KMS-11 (cell line): ENCODE measurements at regions not wholly inside any gene's neighbourhood (a gene's known extent, or its start where the extent isn't known, plus 50 kb on each side); places are given as distances from the start of the nearest gene placed in this dataset.

Source experiments
- H2AFZ ChIP-seq: fragments of 200-600 bp; sonication (generic); 2 replicates; pipeline ENCODE4 v1.6.1; 2016; ENCODE audit warnings: antibody characterized with exemption, mixed run types, low read depth
- H3K27ac ChIP-seq: fragments of 200-600 bp; sonication (generic); 2 replicates; pipeline ENCODE4 v1.6.1; 2016; ENCODE audit warnings: mild to moderate bottlenecking, mixed run types
- H3K27me3 ChIP-seq: fragments of 200-600 bp; sonication (generic); 2 replicates; pipeline ENCODE4 v1.6.1; 2017; ENCODE audit warnings: mild to moderate bottlenecking, low read depth, mixed run types, moderate library complexity; ENCODE audit not compliant: insufficient read depth
- H3K36me3 ChIP-seq: fragments of 200-600 bp; sonication (generic); 2 replicates; pipeline ENCODE4 v1.6.1; 2017; ENCODE audit warnings: mild to moderate bottlenecking, mixed run types; ENCODE audit not compliant: insufficient read depth
- H3K4me1 ChIP-seq: fragments of 200-600 bp; sonication (generic); 2 replicates; pipeline ENCODE4 v1.6.1; 2016; ENCODE audit warnings: mild to moderate bottlenecking, low read depth, mixed run types; ENCODE audit not compliant: poor library complexity, severe bottlenecking
- H3K4me2 ChIP-seq: fragments of 200-600 bp; sonication (generic); 2 replicates; pipeline ENCODE4 v1.7.0; 2016; ENCODE audit warnings: mild to moderate bottlenecking, mixed run types
- H3K4me3 ChIP-seq: fragments of 200-600 bp; sonication (generic); IDR thresholded peaks from 2 replicates; pipeline ENCODE4 v1.6.1; 2017; ENCODE audit warnings: low read depth, low read length, mixed read lengths; ENCODE audit not compliant: insufficient read depth
- H3K79me2 ChIP-seq: fragments of 200-600 bp; sonication (generic); 2 replicates; pipeline ENCODE4 v1.6.1; 2016; ENCODE audit warnings: low read depth, mixed run types; ENCODE audit not compliant: insufficient read depth
- H3K9ac ChIP-seq: fragments of 200-600 bp; sonication (generic); 2 replicates; pipeline ENCODE4 v1.6.1; 2016; ENCODE audit warnings: mild to moderate bottlenecking, mixed run types
- H4K20me1 ChIP-seq: fragments of 200-600 bp; sonication (generic); 2 replicates; pipeline ENCODE4 v1.6.1; 2016; ENCODE audit warnings: mild to moderate bottlenecking, mixed run types; ENCODE audit not compliant: insufficient read depth
- CTCF ChIP-seq: fragments of 200-600 bp; sonication (generic); conservative IDR thresholded peaks from 2 replicates; pipeline ENCODE4 v1.6.1; 2017; ENCODE audit warnings: low read depth, mild to moderate bottlenecking, antibody characterized with exemption, low read length, moderate library complexity, mixed read lengths

GRCh38 chr2:56084111-56084901 is 99.5 kb upstream of the CCDC85A start:
- Histone ChIP-seq H3K4me1 (no peaks in the 10 kb centered on the region), H3K79me2 (no peaks in the 10 kb centered on the region), H3K27ac (no peak overlapping the region), H3K4me3 (no peak overlapping the region), H3K27me3 (no peaks in the 10 kb centered on the region), H3K9ac (no peak overlapping the region), H3K36me3 (no peaks in the 10 kb centered on the region), H3K4me2 (no peak overlapping the region), H4K20me1 (no peaks in the 10 kb centered on the region), H2AFZ (no peak overlapping the region)
- TF ChIP-seq CTCF, result no peak

GRCh38 chr2:56086336-56086735 is 97.5 kb upstream of the CCDC85A start:
- H3K27me3 ChIP-seq, result no peaks in the 10 kb centered on the region
- no peak overlapping the region for H3K9ac ChIP-seq
- H2AFZ ChIP-seq, result no peak overlapping the region
- TF ChIP-seq CTCF, result no peak
- no peak overlapping the region for H3K27ac ChIP-seq
- no peaks in the 10 kb centered on the region for H3K79me2 ChIP-seq
- no peak overlapping the region for H3K4me3 ChIP-seq
- H3K4me1 ChIP-seq, result no peaks in the 10 kb centered on the region
- H3K36me3 ChIP-seq, result no peaks in the 10 kb centered on the region
- no peaks in the 10 kb centered on the region for H4K20me1 ChIP-seq
- H3K4me2 ChIP-seq, result no peak overlapping the region

GRCh38 chr2:56088411-56088810 is 95.4 kb upstream of the CCDC85A start:
- H4K20me1 ChIP-seq, result no peaks in the 10 kb centered on the region
- no peak overlapping the region for H3K4me2 ChIP-seq
- no peak for TF ChIP-seq CTCF
- H3K4me1 ChIP-seq, result no peaks in the 10 kb centered on the region
- no peaks in the 10 kb centered on the region for H3K36me3 ChIP-seq
- H3K4me3 ChIP-seq, result no peak overlapping the region
- H3K9ac ChIP-seq, result no peak overlapping the region
- H3K27me3 ChIP-seq, result no peaks in the 10 kb centered on the region
- no peak overlapping the region for H3K27ac ChIP-seq
- no peak overlapping the region for H2AFZ ChIP-seq
- H3K79me2 ChIP-seq, result no peaks in the 10 kb centered on the region

GRCh38 chr2:56089931-56090330 is 93.9 kb upstream of the CCDC85A start:
- Histone ChIP-seq H3K36me3 (no peaks in the 10 kb centered on the region), H3K4me3 (no peak overlapping the region), H4K20me1 (no peaks in the 10 kb centered on the region), H3K27me3 (no peaks in the 10 kb centered on the region), H3K9ac (no peak overlapping the region), H3K4me1 (no peaks in the 10 kb centered on the region), H3K4me2 (no peak overlapping the region), H3K79me2 (no peaks in the 10 kb centered on the region), H3K27ac (no peak overlapping the region), H2AFZ (no peak overlapping the region)
- no peak for TF ChIP-seq CTCF
